Transverse colon (tissue), 4 donors: ENCODE measurements at regions not wholly inside any gene's neighbourhood (a gene's known extent, or its start where the extent isn't known, plus 50 kb on each side); places are given as distances from the start of the nearest gene placed in this dataset.

Source experiments
- DNase-seq: peaks from one replicate; pipeline ENCODE4 v3.0.0-alpha.2; 2019
- H3K27ac ChIP-seq, 4 donors: fragments of 200-600 bp; sonication (generic); 2 replicates each; pipeline ENCODE4 v1.5.1; 2016 to 2018; ENCODE audit warnings: inconsistent platforms in 4 of 4
- H3K27me3 ChIP-seq: fragments of 200-600 bp; sonication (generic); 2 replicates; pipeline ENCODE4 v1.5.1; 2017; ENCODE audit warnings: inconsistent platforms
- H3K36me3 ChIP-seq, 4 donors: fragments of 200-600 bp; sonication (generic); 2 replicates each; pipeline ENCODE4 v1.5.1; 2017 to 2019; ENCODE audit warnings: inconsistent platforms in 4 of 4
- H3K4me1 ChIP-seq, 4 donors: fragments of 200-600 bp; sonication (generic); 2 replicates each; pipeline ENCODE4 v1.5.1; 2017 to 2020; ENCODE audit warnings: inconsistent platforms in 4 of 4
- H3K4me3 ChIP-seq, 4 donors: fragments of 200-600 bp; sonication (generic); 1 replicate in 1 of 4; 2 replicates in 3 of 4; pipeline versions ENCODE4 v1.5.1 to v1.6.1; 2017 to 2019; ENCODE audit warnings: inconsistent platforms in 4 of 4
- H3K9me3 ChIP-seq, 2 donors: fragments of 200-600 bp; sonication (generic); 2 replicates each; pipeline ENCODE4 v1.5.1; 2017 to 2019; ENCODE audit warnings: inconsistent platforms in 2 of 2
- CTCF ChIP-seq, 5 experiments: fragments of 200-600 bp in 3 of 5; fragments of 450-650 bp in 2 of 5; sonication (generic) in 3 of 5; IDR thresholded peaks; 1 replicate in 2 of 5; 2 replicates in 3 of 5; pipeline ENCODE4 v1.5.1; 2016 to 2017; ENCODE audit warnings: antibody characterized with exemption in 5 of 5, inconsistent platforms in 3 of 5, mild to moderate bottlenecking in 2 of 5, moderate library complexity in 1 of 5
- EP300 ChIP-seq: sonication (generic); formaldehyde crosslinking; IDR thresholded peaks from one replicate; pipeline ENCODE4 v1.6.1; 2017; ENCODE audit warnings: antibody characterized with exemption, low read depth
- POLR2A ChIP-seq: fragments of 450-650 bp; IDR thresholded peaks from one replicate; pipeline ENCODE4 v1.6.1; 2016; ENCODE audit warnings: antibody characterized with exemption, mild to moderate bottlenecking, moderate library complexity
- POLR2AphosphoS5 ChIP-seq, 3 donors: sonication (generic); formaldehyde crosslinking; IDR thresholded peaks; one replicate each; pipeline ENCODE4 v1.6.1; 2016; ENCODE audit warnings: antibody characterized with exemption in 3 of 3
- WGBS, 2 donors: methylation state at CpG; one replicate each; pipeline ENCODE4 v1.1.5; 2018; ENCODE audit warnings: low coverage in 1 of 2; 5-methylcytosine and 5-hydroxymethylcytosine counted together
- in situ Hi-C, 4 donors: fragments of 200-750 bp; cut with MboI; loops; one replicate each; pipeline versions ENCODE4 v1.15.0 to v1.15.1; 2017; ENCODE audit warnings: low sequenced_read_pairs in 3 of 4, low pct_ligation_motif_present in 1 of 4, low pct_unique_long_range_greater_than_20kb in 1 of 4
- intact Hi-C: fragments of 100-400 bp; cut with DNase I; formaldehyde crosslinking; loops from one replicate; pipeline ENCODE4 v1.15.1; 2023; ENCODE audit warnings: low total_unique reads

DNA sequence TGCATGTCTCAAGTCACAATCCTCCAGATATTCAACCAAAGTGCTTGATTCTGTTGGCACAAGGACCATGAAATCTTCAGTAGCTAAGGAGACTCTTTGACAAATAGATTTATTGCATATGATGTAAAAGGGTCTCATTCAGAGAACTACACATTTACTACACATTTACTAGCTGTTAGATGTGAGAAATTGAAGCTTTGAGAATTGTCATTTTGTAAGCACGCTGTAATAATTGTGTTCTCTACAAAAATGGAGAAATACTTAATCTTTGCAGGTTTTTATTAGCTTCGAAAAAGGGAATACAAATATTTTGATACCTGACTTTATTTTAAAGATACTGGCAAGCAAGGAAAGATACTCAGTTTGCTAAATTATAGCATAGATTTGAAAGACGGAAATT is 70.2 kb upstream of the CHD2 start:
- Histone ChIP-seq H3K9me3 (no peaks in the 10 kb centered on the region), H3K4me3 (no peak overlapping the region), H3K27ac (peak overlapping the region; percentile 90 to 96 (median 94)), H3K4me1 (peaks cover 24 to 43% (median 34%) of the 10 kb centered on the region in 4 donors), H3K36me3 (no peaks in the 10 kb centered on the region), H3K27me3 (no peaks in the 10 kb centered on the region)
- TF ChIP-seq EP300: no peak
- no peak for TF ChIP-seq POLR2A
- no peak for TF ChIP-seq POLR2AphosphoS5 (IDR thresholded peaks at IDR 0.05)
- TF ChIP-seq CTCF (IDR thresholded peaks at IDR 0.05): no peak
- DNase-seq: no peak
- in situ Hi-C loops (no loop called here), intact Hi-C loops (no loop called here)
- WGBS, 2 donors: 93 to 100% methylated on average over 3 of the region's 3 CpGs

DNA sequence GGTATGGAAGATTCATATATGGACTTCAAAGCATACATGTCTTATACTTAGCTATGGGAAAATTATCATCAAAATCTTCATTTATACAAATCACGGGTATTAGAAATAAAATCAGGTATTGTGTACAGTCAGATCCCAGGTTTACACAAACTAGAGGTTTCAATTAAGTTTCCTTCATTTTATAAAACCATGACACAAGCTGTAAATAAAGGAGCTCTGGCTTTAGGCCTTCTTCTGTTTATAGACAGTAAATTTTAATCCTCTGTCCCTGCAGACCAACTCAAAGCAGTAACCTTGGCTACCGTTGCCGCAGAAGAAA is 68.8 kb upstream of the CHD2 start:
- Histone ChIP-seq H3K4me1 (peaks cover 24 to 43% (median 34%) of the 10 kb centered on the region in 4 donors), H3K36me3 (no peaks in the 10 kb centered on the region), H3K27ac (peak overlapping the region; percentile 90 to 96 (median 94)), H3K9me3 (no peaks in the 10 kb centered on the region), H3K4me3 (peak overlapping the region in 3 of 4 donors; percentile 9 to 37 (median 26)), H3K27me3 (no peaks in the 10 kb centered on the region)
- no peak for DNase-seq
- WGBS, 2 donors: 5 to 36% methylated on average over 1 to 3 of the region's 3 CpGs
- TF ChIP-seq EP300: no peak
- no peak for TF ChIP-seq POLR2A
- TF ChIP-seq CTCF (IDR thresholded peaks at IDR 0.05): no peak
- TF ChIP-seq POLR2AphosphoS5 (IDR thresholded peaks at IDR 0.05): no peak
- intact Hi-C loops: no loop called here
- in situ Hi-C loops: no loop called here

DNA sequence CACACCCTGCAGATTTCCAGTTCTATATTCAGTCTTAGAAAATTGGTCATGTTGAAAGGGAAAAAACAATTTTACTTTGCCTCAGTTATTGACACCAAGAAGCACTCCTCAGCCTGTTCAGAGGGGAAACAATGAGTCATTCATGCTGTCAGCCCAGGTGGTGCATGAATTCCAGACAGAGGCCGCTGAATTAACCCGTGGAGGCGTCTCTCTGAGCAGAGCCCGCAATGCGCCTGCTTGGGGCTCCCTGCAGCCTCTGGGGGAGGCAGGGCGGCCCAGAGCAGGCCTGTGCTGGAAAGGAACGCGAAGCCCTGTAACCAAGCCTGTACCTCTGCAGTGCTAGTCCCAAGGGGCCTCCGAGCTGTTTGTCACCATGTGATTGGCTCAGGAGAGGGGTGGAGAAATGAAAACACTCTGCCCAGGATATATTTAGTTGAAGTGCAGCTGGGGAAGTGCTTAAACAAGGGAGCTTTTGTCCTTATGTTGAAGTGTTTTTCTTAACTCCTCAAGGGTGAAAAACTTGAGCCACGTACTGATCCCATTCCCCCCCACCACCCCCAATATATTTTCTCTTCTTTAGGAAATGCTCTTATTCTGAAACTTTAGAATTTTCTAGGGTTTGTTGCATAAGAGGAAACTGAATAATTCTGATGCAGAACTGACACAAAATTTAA is 68.3 kb upstream of the CHD2 start:
- Histone ChIP-seq H3K27ac (peak overlapping the region; percentile 90 to 96 (median 94)), H3K9me3 (no peaks in the 10 kb centered on the region), H3K36me3 (no peaks in the 10 kb centered on the region), H3K27me3 (no peaks in the 10 kb centered on the region), H3K4me1 (peaks cover 24 to 43% (median 34%) of the 10 kb centered on the region in 4 donors), H3K4me3 (peak overlapping the region in 3 of 4 donors; percentile 9 to 37 (median 26))
- peak; percentile 90 for DNase-seq
- TF ChIP-seq EP300: no peak
- peak; percentile 85 for TF ChIP-seq POLR2A
- TF ChIP-seq CTCF (IDR thresholded peaks at IDR 0.05): no peak
- TF ChIP-seq POLR2AphosphoS5 (IDR thresholded peaks at IDR 0.05): peak; percentile 86 to 91 (median 91)
- in situ Hi-C loops: no loop called here
- 0% methylated on average over 2 to 10 of the region's 10 CpGs for WGBS, 2 donors
- intact Hi-C loops: no loop called here

- intact Hi-C loops: no loop called here
- Histone ChIP-seq H3K27ac (peak overlapping the region; percentile 90 to 96 (median 94)), H3K4me3 (no peak overlapping the region), H3K27me3 (no peaks in the 10 kb centered on the region), H3K9me3 (no peaks in the 10 kb centered on the region), H3K4me1 (peaks cover 24 to 43% (median 34%) of the 10 kb centered on the region in 4 donors), H3K36me3 (no peaks in the 10 kb centered on the region)
- no peak for DNase-seq
- TF ChIP-seq EP300 (no peak), CTCF (IDR thresholded peaks at IDR 0.05) (no peak), POLR2A (no peak), POLR2AphosphoS5 (IDR thresholded peaks at IDR 0.05) (no peak)
- WGBS, 2 donors: 73 to 100% methylated on average over 2 to 4 of the region's 4 CpGs
- in situ Hi-C loops: no loop called here
These were observed 67.1 kb upstream of the CHD2 start for GRCh38 chr15:92833106-92833433.
